ENCODE measurements at regions not wholly inside any gene's neighbourhood (a gene's known extent, or its start where the extent isn't known, plus 50 kb on each side); places are given as distances from the start of the nearest gene placed in this dataset.
A peak's percentile ranks its signal among the peaks of the same experiment; 100 is the strongest.

DNA sequence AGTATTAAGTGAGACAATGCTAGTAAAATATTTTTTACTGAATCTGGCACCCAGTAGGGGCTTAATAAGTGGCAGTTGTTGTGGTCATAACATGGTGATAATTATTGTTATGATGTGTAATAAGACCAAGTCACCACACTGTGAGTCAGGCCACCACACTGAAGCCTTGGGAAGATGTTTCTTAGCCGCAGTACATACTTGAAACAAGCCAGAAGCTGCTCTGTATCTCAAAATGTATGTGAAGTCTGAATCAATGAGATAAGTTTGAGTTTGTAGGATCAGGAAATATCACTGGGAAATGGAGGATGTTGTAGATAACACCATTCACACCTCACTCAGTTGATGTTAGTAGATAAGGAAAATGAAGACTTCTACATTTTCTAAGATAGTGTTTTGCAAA lies 51.3 kb upstream of the PTPN3 start:
- DNase-seq (no peak), ATAC-seq (ENCODE audit: low read depth in 2 of 2) (no peak)
- no peak overlapping the region for H3K27ac Mint-ChIP-seq
- H3K27me3 Mint-ChIP-seq = no peaks in the 10 kb centered on the region
- Histone ChIP-seq H3K36me3 (ENCODE audit: control insufficient read depth, insufficient read depth, low read length) (no peaks in the 10 kb centered on the region), H3K4me1 (ENCODE audit: control insufficient read depth, insufficient read depth, low read length, poor library complexity, severe bottlenecking) (no peaks in the 10 kb centered on the region), H3K4me3 (ENCODE audit: low read depth, low read length) (no peak overlapping the region), H3K9me3 (ENCODE audit: control insufficient read depth in 2 of 2, low read length in 2 of 2) (no peaks in the 10 kb centered on the region), H3K27me3 (ENCODE audit: control insufficient read depth, insufficient read depth, low read length) (peaks cover 2% of the 10 kb centered on the region), H3K27ac (ENCODE audit: insufficient read depth, low read length, poor library complexity, severe bottlenecking) (no peak overlapping the region)
- H3K4me3 Mint-ChIP-seq = no peak overlapping the region
- H3K4me1 Mint-ChIP-seq = no peaks in the 10 kb centered on the region
- H3K36me3 Mint-ChIP-seq = no peaks in the 10 kb centered on the region
- H3K9me3 Mint-ChIP-seq = peaks cover 0 to 14% (median 6%) of the 10 kb centered on the region in 7 donors

DNA sequence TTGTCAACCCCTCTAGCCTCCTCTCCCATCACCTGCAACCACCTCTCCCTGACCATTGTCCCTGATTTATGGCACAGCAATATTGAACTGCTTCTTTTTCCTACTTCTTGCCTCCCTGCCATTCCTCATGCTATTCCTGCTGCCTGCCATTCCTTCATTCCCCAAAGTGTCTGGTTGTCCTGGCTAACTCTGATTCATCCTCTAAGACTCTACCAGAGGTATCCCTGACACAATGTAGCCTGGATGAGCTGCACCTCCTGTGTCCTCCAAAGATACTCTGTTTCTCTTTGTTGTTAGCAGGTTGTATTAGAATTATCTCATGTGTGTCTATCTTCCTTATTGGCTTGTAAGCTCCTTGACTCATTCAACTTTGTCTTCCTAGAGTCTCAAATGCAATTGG lies 53.5 kb upstream of the PTPN3 start:
- peaks cover 2% of the 10 kb centered on the region for H3K27me3 ChIP-seq (ENCODE audit: control insufficient read depth, insufficient read depth, low read length)
- H3K4me3 ChIP-seq (ENCODE audit: low read depth, low read length) = no peak overlapping the region
- Mint-ChIP-seq H3K27me3 (peaks cover 5% of the 10 kb centered on the region), H3K9me3 (peaks cover 0 to 10% (median 6%) of the 10 kb centered on the region in 7 donors), H3K27ac (no peak overlapping the region), H3K4me3 (no peak overlapping the region), H3K4me1 (no peaks in the 10 kb centered on the region), H3K36me3 (no peaks in the 10 kb centered on the region)
- no peaks in the 10 kb centered on the region for H3K9me3 ChIP-seq (ENCODE audit: control insufficient read depth in 2 of 2, low read length in 2 of 2)
- no peaks in the 10 kb centered on the region for H3K4me1 ChIP-seq (ENCODE audit: control insufficient read depth, insufficient read depth, low read length, poor library complexity, severe bottlenecking)
- no peaks in the 10 kb centered on the region for H3K36me3 ChIP-seq (ENCODE audit: control insufficient read depth, insufficient read depth, low read length)
- ATAC-seq (ENCODE audit: low read depth in 2 of 2) = no peak
- DNase-seq = no peak
- H3K27ac ChIP-seq (ENCODE audit: insufficient read depth, low read length, poor library complexity, severe bottlenecking) = no peak overlapping the region

DNA sequence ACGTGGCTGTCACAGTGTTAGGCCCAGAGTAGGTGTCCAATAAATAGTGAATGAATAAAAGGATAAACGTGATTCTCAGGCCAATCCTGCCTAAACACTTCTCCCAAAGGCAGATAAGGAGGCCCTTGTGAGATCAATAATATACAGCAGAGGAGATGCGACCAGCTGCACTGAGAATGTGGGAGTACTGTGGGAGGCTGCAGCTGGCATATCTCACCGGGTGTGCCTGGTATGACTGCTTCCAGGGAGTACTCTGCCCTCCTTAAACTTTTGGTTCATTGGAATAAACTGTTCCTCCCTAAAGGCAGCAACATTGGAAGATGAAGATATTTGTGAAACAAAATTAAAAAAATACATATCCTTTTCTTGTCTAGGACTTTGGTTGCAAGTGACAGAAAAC lies 57.1 kb upstream of the PTPN3 start:
- peaks cover 6% of the 10 kb centered on the region for H3K27me3 Mint-ChIP-seq
- H3K4me3 Mint-ChIP-seq = no peak overlapping the region
- Histone ChIP-seq H3K4me1 (ENCODE audit: control insufficient read depth, insufficient read depth, low read length, poor library complexity, severe bottlenecking) (no peaks in the 10 kb centered on the region), H3K4me3 (ENCODE audit: low read depth, low read length) (no peak overlapping the region), H3K27me3 (ENCODE audit: control insufficient read depth, insufficient read depth, low read length) (peaks cover 2% of the 10 kb centered on the region), H3K36me3 (ENCODE audit: control insufficient read depth, insufficient read depth, low read length) (no peaks in the 10 kb centered on the region), H3K27ac (ENCODE audit: insufficient read depth, low read length, poor library complexity, severe bottlenecking) (no peak overlapping the region), H3K9me3 (ENCODE audit: control insufficient read depth in 2 of 2, low read length in 2 of 2) (no peaks in the 10 kb centered on the region)
- DNase-seq (no peak), ATAC-seq (ENCODE audit: low read depth in 2 of 2) (no peak)
- H3K27ac Mint-ChIP-seq = no peak overlapping the region
- H3K36me3 Mint-ChIP-seq = no peaks in the 10 kb centered on the region
- peaks cover 0 to 7% (median 0%) of the 10 kb centered on the region in 7 donors for H3K9me3 Mint-ChIP-seq
- no peaks in the 10 kb centered on the region for H3K4me1 Mint-ChIP-seq

DNA sequence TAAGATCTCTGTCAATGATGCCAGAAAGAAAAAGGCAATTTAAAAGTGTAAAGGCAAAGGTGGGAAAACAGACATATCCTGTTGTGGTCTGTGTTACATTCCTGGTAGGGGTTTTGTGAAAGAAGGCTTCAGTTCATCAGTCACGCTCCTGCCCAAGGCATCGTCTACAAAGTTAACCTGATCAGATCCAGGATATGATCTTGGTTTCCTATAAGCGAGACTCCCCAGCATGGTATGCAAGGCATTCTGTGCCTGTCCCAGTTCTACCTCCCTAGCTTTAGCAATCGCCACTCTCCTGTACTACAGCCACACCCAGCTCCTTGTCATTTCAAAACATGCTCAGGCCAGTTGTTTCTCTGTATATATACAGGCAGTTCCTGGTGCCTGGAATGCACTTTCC lies 58.0 kb upstream of the PTPN3 start:
- H3K4me1 Mint-ChIP-seq = no peaks in the 10 kb centered on the region
- H3K9me3 ChIP-seq (ENCODE audit: control insufficient read depth in 2 of 2, low read length in 2 of 2) = no peaks in the 10 kb centered on the region
- H3K27me3 Mint-ChIP-seq = peaks cover 10% of the 10 kb centered on the region
- no peaks in the 10 kb centered on the region for H3K36me3 Mint-ChIP-seq
- no peak overlapping the region for H3K4me3 Mint-ChIP-seq
- no peaks in the 10 kb centered on the region for H3K36me3 ChIP-seq (ENCODE audit: control insufficient read depth, insufficient read depth, low read length)
- no peak overlapping the region for H3K4me3 ChIP-seq (ENCODE audit: low read depth, low read length)
- H3K27ac ChIP-seq (ENCODE audit: insufficient read depth, low read length, poor library complexity, severe bottlenecking) = no peak overlapping the region
- H3K27me3 ChIP-seq (ENCODE audit: control insufficient read depth, insufficient read depth, low read length) = peaks cover 2% of the 10 kb centered on the region
- H3K4me1 ChIP-seq (ENCODE audit: control insufficient read depth, insufficient read depth, low read length, poor library complexity, severe bottlenecking) = no peaks in the 10 kb centered on the region
- peaks cover 0 to 7% (median 0%) of the 10 kb centered on the region in 7 donors for H3K9me3 Mint-ChIP-seq
- no peak overlapping the region for H3K27ac Mint-ChIP-seq
- DNase-seq (no peak), ATAC-seq (ENCODE audit: low read depth in 2 of 2) (no peak)

GRCh38 chr9:109556786-109557185 lies 58.7 kb upstream of the PTPN3 start:
- no peaks in the 10 kb centered on the region for H3K36me3 Mint-ChIP-seq
- Histone ChIP-seq H3K9me3 (ENCODE audit: control insufficient read depth in 2 of 2, low read length in 2 of 2) (no peaks in the 10 kb centered on the region), H3K36me3 (ENCODE audit: control insufficient read depth, insufficient read depth, low read length) (no peaks in the 10 kb centered on the region), H3K27me3 (ENCODE audit: control insufficient read depth, insufficient read depth, low read length) (peaks cover 2% of the 10 kb centered on the region), H3K27ac (ENCODE audit: insufficient read depth, low read length, poor library complexity, severe bottlenecking) (no peak overlapping the region), H3K4me1 (ENCODE audit: control insufficient read depth, insufficient read depth, low read length, poor library complexity, severe bottlenecking) (no peaks in the 10 kb centered on the region), H3K4me3 (ENCODE audit: low read depth, low read length) (no peak overlapping the region)
- H3K9me3 Mint-ChIP-seq = peaks cover 0 to 7% (median 0%) of the 10 kb centered on the region in 7 donors
- H3K4me3 Mint-ChIP-seq = no peak overlapping the region
- no peak for DNase-seq
- no peak overlapping the region for H3K27ac Mint-ChIP-seq
- H3K4me1 Mint-ChIP-seq = no peaks in the 10 kb centered on the region
- no peak for ATAC-seq (ENCODE audit: low read depth in 2 of 2)
- H3K27me3 Mint-ChIP-seq = peaks cover 10% of the 10 kb centered on the region

- Histone ChIP-seq H3K4me1 (ENCODE audit: control insufficient read depth, insufficient read depth, low read length, poor library complexity, severe bottlenecking) (no peaks in the 10 kb centered on the region), H3K4me3 (ENCODE audit: low read depth, low read length) (no peak overlapping the region), H3K36me3 (ENCODE audit: control insufficient read depth, insufficient read depth, low read length) (no peaks in the 10 kb centered on the region), H3K27ac (ENCODE audit: insufficient read depth, low read length, poor library complexity, severe bottlenecking) (no peak overlapping the region), H3K27me3 (ENCODE audit: control insufficient read depth, insufficient read depth, low read length) (peaks cover 2% of the 10 kb centered on the region), H3K9me3 (ENCODE audit: control insufficient read depth in 2 of 2, low read length in 2 of 2) (no peaks in the 10 kb centered on the region)
- Mint-ChIP-seq H3K36me3 (no peaks in the 10 kb centered on the region), H3K4me3 (no peak overlapping the region), H3K9me3 (peaks cover 0 to 7% (median 0%) of the 10 kb centered on the region in 7 donors), H3K27ac (no peak overlapping the region), H3K27me3 (peaks cover 10% of the 10 kb centered on the region), H3K4me1 (no peaks in the 10 kb centered on the region)
- DNase-seq (no peak), ATAC-seq (ENCODE audit: low read depth in 2 of 2) (no peak)
Measured at GRCh38 chr9:109557481-109557880, 59.4 kb upstream of the PTPN3 start.

DNA sequence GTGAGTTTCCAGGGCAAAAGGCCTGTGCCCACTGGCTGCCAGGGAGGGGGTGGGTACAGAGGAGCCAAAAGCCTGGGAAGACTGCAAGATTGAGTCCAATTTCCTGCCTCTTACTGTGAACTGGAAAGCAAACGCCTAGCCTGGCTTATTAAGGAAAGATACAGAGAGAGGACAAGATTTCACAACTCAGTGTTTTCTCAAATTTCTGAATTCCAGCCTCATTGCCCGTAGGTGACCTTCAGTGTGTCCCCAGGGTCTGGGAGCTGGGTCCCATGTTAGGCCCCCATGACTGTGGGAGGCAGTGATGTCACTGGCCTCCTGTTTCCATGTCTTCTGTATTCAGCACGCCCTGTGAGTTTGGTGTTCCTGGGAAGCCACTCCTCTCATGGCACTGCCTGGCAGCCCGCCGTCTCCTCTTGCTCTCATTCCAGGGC lies 60.6 kb upstream of the PTPN3 start:
- Histone ChIP-seq H3K27me3 (ENCODE audit: control insufficient read depth, insufficient read depth, low read length) (peaks cover 2% of the 10 kb centered on the region), H3K9me3 (ENCODE audit: control insufficient read depth in 2 of 2, low read length in 2 of 2) (no peaks in the 10 kb centered on the region), H3K4me3 (ENCODE audit: low read depth, low read length) (no peak overlapping the region), H3K36me3 (ENCODE audit: control insufficient read depth, insufficient read depth, low read length) (no peaks in the 10 kb centered on the region), H3K4me1 (ENCODE audit: control insufficient read depth, insufficient read depth, low read length, poor library complexity, severe bottlenecking) (no peaks in the 10 kb centered on the region), H3K27ac (ENCODE audit: insufficient read depth, low read length, poor library complexity, severe bottlenecking) (no peak overlapping the region)
- peaks cover 0 to 7% (median 0%) of the 10 kb centered on the region in 7 donors for H3K9me3 Mint-ChIP-seq
- no peaks in the 10 kb centered on the region for H3K36me3 Mint-ChIP-seq
- no peak overlapping the region for H3K4me3 Mint-ChIP-seq
- ATAC-seq (ENCODE audit: low read depth in 2 of 2) (no peak), DNase-seq (no peak)
- H3K27ac Mint-ChIP-seq = no peak overlapping the region
- peaks cover 10% of the 10 kb centered on the region for H3K27me3 Mint-ChIP-seq
- H3K4me1 Mint-ChIP-seq = no peaks in the 10 kb centered on the region

DNA sequence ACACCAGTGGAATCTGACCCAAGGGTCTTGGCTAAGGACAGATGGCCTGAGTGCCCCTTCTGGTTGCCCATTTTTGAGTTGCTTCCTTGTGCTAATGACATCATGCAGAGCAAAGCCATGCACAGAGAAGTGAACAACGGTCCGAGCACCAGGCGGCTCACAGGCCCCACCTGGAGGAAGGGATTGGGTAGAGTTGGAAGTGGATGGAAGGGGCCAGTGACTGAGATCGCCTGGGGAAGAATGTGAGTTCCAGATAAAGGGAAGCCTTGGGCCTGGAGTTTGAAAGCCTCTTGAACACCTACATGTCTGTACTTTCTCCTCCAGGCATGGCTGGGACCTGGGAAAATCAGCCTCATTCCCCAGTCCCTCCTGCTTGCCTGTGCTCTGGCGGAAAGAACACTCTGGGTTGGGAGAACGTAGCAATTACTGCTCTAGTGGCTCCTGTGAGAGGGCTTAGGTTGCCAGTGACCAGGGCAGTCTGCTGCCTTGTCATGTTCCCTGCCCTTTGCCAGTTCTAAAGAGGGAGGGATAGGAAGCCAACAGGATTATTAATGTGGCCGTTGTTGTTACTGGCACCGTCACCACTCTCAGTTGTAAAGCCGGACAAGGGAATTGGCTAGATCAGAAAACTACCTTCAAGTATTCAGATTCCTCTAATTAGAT lies 62.5 kb upstream of the PTPN3 start:
- no peaks in the 10 kb centered on the region for H3K27me3 ChIP-seq (ENCODE audit: control insufficient read depth, insufficient read depth, low read length)
- no peaks in the 10 kb centered on the region for H3K36me3 ChIP-seq (ENCODE audit: control insufficient read depth, insufficient read depth, low read length)
- H3K27me3 Mint-ChIP-seq = peaks cover 10% of the 10 kb centered on the region
- no peak for DNase-seq
- H3K9me3 Mint-ChIP-seq = peaks cover 0 to 7% (median 0%) of the 10 kb centered on the region in 7 donors
- peak overlapping the region in 1 of 4 donors; percentile 29 for H3K4me3 Mint-ChIP-seq
- no peak overlapping the region for H3K27ac ChIP-seq (ENCODE audit: insufficient read depth, low read length, poor library complexity, severe bottlenecking)
- H3K4me1 ChIP-seq (ENCODE audit: control insufficient read depth, insufficient read depth, low read length, poor library complexity, severe bottlenecking) = no peaks in the 10 kb centered on the region
- no peaks in the 10 kb centered on the region for H3K9me3 ChIP-seq (ENCODE audit: control insufficient read depth in 2 of 2, low read length in 2 of 2)
- H3K36me3 Mint-ChIP-seq = no peaks in the 10 kb centered on the region
- H3K4me3 ChIP-seq (ENCODE audit: low read depth, low read length) = no peak overlapping the region
- ATAC-seq (ENCODE audit: low read depth in 2 of 2) = no peak
- H3K4me1 Mint-ChIP-seq = no peaks in the 10 kb centered on the region
- H3K27ac Mint-ChIP-seq = no peak overlapping the region

Data from CD4-positive, CD25-positive, alpha-beta regulatory T cell (primary cell).